H1 (cell line): ENCODE measurements at regions not wholly inside any gene's neighbourhood (a gene's known extent, or its start where the extent isn't known, plus 50 kb on each side); places are given as distances from the start of the nearest gene placed in this dataset.

Experiments
- CTCF ChIA-PET: fragments of 300-600 bp; sonication (Branson Sonifier 250); formaldehyde crosslinking; loops from one replicate; lab custom pipeline; 2021; ENCODE audit not compliant: partially characterized antibody; lab: Charles Lee
- POLR2A ChIA-PET: fragments of 300-600 bp; sonication (Branson Sonifier 250); formaldehyde crosslinking; loops from one replicate; lab custom pipeline; 2021; ENCODE audit warnings: inconsistent platforms; ENCODE audit not compliant: partially characterized antibody; lab: Charles Lee
- DNase-seq, 2 experiments: peaks; one replicate each; pipeline versions ENCODE4 v3.0.0 to v3.0.0-alpha.2; 2010 to 2022; ENCODE audit warnings: low spot score in 2 of 2, low read depth in 1 of 2, mixed read lengths in 1 of 2
- FAIRE-seq: peaks from 2 replicates; lab custom pipeline; 2011; peaks lifted over from hg19 to GRCh38; lab: Jason Lieb, UNC
- H2AFZ ChIP-seq: 2 replicates; pipeline ENCODE4 v1.8.1; 2012; ENCODE audit warnings: low read length, inconsistent platforms
- H2AK5ac ChIP-seq: 2 replicates; pipeline ENCODE4 v1.6.1; 2013; ENCODE audit warnings: low read depth, low read length
- H2BK120ac ChIP-seq: replicated peaks from 2 replicates; pipeline ENCODE3; 2013; ENCODE audit warnings: low read depth, low read length, inconsistent platforms
- H2BK12ac ChIP-seq: 2 replicates; pipeline ENCODE4 v1.6.1; 2013; ENCODE audit warnings: low read depth, low read length
- H2BK15ac ChIP-seq: 2 replicates; pipeline ENCODE4 v1.6.1; 2013; ENCODE audit warnings: low read length
- H2BK20ac ChIP-seq: 2 replicates; pipeline ENCODE4 v1.6.1; 2013; ENCODE audit warnings: low read length
- H2BK5ac ChIP-seq: 2 replicates; pipeline ENCODE4 v1.6.1; 2013; ENCODE audit warnings: low read depth, low read length
- H3K14ac ChIP-seq: 2 replicates; pipeline ENCODE4 v1.6.1; 2013; ENCODE audit warnings: inconsistent platforms; ENCODE audit not compliant: insufficient read length
- H3K18ac ChIP-seq: 2 replicates; pipeline ENCODE4 v1.6.1; 2013; ENCODE audit warnings: low read length; ENCODE audit errors: extremely low read depth
- H3K23ac ChIP-seq: 2 replicates; pipeline ENCODE4 v1.6.1; 2013; ENCODE audit warnings: inconsistent platforms; ENCODE audit not compliant: insufficient read length
- H3K23me2 ChIP-seq: 2 replicates; pipeline ENCODE4 v1.6.1; 2013; ENCODE audit warnings: low read depth, low read length
- H3K27ac ChIP-seq: 2 replicates; pipeline ENCODE4 v1.6.1; 2011; ENCODE audit warnings: low read depth, low read length, inconsistent platforms
- H3K27me3 ChIP-seq, 4 experiments: replicated peaks in 1 of 4; 1 replicate in 1 of 4; 2 replicates in 3 of 4; pipeline versions ENCODE4 v1.6.1 to v1.8.1; 2011 to 2013; ENCODE audit warnings: low read length in 3 of 4, mild to moderate bottlenecking in 3 of 4, inconsistent platforms in 2 of 4, mixed read lengths in 2 of 4, moderate library complexity in 1 of 4; ENCODE audit not compliant: control insufficient read depth in 3 of 4, insufficient read depth in 3 of 4; ENCODE audit errors: extremely low read depth in 1 of 4
- H3K36me3 ChIP-seq, 4 experiments: 2 replicates each; pipeline versions ENCODE4 v1.6.1 to v1.8.1; 2011 to 2013; ENCODE audit warnings: mild to moderate bottlenecking in 4 of 4, low read length in 3 of 4, moderate library complexity in 2 of 4, control low read depth in 1 of 4, inconsistent platforms in 1 of 4; ENCODE audit not compliant: insufficient read depth in 4 of 4, control insufficient read depth in 2 of 4
- H3K4ac ChIP-seq: replicated peaks from 2 replicates; pipeline ENCODE3; 2013; ENCODE audit warnings: low read length, low read depth, mixed read lengths, inconsistent platforms; ENCODE audit not compliant: insufficient read length
- H3K4me1 ChIP-seq, 4 experiments: replicated peaks in 1 of 4; 1 replicate in 1 of 4; 2 replicates in 3 of 4; pipeline versions ENCODE4 v1.6.1 to v1.8.1; 2011 to 2013; ENCODE audit warnings: low read length in 3 of 4, inconsistent platforms in 2 of 4, mixed read lengths in 1 of 4; ENCODE audit not compliant: insufficient read depth in 4 of 4, control insufficient read depth in 3 of 4
- H3K4me2 ChIP-seq, 2 experiments: 2 replicates each; pipeline versions ENCODE4 v1.6.1 to v1.8.1; 2011 to 2013; ENCODE audit warnings: low read depth in 2 of 2, low read length in 2 of 2, control low read depth in 1 of 2, inconsistent platforms in 1 of 2, mild to moderate bottlenecking in 1 of 2; ENCODE audit not compliant: insufficient read depth in 1 of 2
- H3K4me3 ChIP-seq, 4 experiments: fragments of 200-600, 300-600 bp in 1 of 4; sonication (generic), shearing (Covaris generic), sonication (Bioruptor Twin) in 1 of 4; 2 replicates each; pipeline versions ENCODE4 v1.5.1 to v1.8.1; 2011 to 2016; ENCODE audit warnings: low read length in 4 of 4, low read depth in 3 of 4, control low read depth in 2 of 4, inconsistent platforms in 2 of 4, mild to moderate bottlenecking in 2 of 4, mixed read lengths in 1 of 4, moderate library complexity in 1 of 4; ENCODE audit not compliant: insufficient read depth in 2 of 4; ENCODE audit errors: extremely low read depth in 1 of 4
- H3K56ac ChIP-seq: replicated peaks from 2 replicates; pipeline ENCODE3; 2013; ENCODE audit warnings: low read depth, mild to moderate bottlenecking, mixed read lengths, low read length, inconsistent platforms; ENCODE audit not compliant: insufficient read length
- H3K79me1 ChIP-seq: 2 replicates; pipeline ENCODE4 v1.6.1; 2013; ENCODE audit warnings: low read depth, low read length, control low read depth
- H3K79me2 ChIP-seq, 2 experiments: 2 replicates each; pipeline versions ENCODE4 v1.6.1 to v1.8.1; 2012 to 2013; ENCODE audit warnings: low read length in 2 of 2, mild to moderate bottlenecking in 2 of 2, inconsistent platforms in 1 of 2; ENCODE audit not compliant: insufficient read depth in 2 of 2, control insufficient read depth in 1 of 2
- H3K9ac ChIP-seq, 4 experiments: replicated peaks in 1 of 4; 1 replicate in 1 of 4; 2 replicates in 3 of 4; pipeline versions ENCODE4 v1.6.1 to v1.8.1; 2011 to 2013; ENCODE audit warnings: low read depth in 3 of 4, low read length in 3 of 4, control low read depth in 2 of 4, mild to moderate bottlenecking in 2 of 4, moderate library complexity in 2 of 4, inconsistent platforms in 1 of 4; ENCODE audit errors: extremely low read depth in 1 of 4
- H3K9me3 ChIP-seq, 2 experiments: 2 replicates each; pipeline versions ENCODE4 v1.6.1 to v1.8.1; 2012 to 2013; ENCODE audit warnings: mild to moderate bottlenecking in 2 of 2, moderate library complexity in 2 of 2, control low read depth in 1 of 2, inconsistent platforms in 1 of 2, low read depth in 1 of 2, low read length in 1 of 2, mixed read lengths in 1 of 2; ENCODE audit not compliant: insufficient read depth in 2 of 2
- H4K20me1 ChIP-seq, 2 experiments: replicated peaks in 1 of 2; 2 replicates each; pipeline versions ENCODE3 to v1.8.1; 2011 to 2013; ENCODE audit warnings: inconsistent platforms in 2 of 2, low read length in 2 of 2, mild to moderate bottlenecking in 1 of 2; ENCODE audit not compliant: insufficient read depth in 2 of 2, control insufficient read depth in 1 of 2
- H4K5ac ChIP-seq: 2 replicates; pipeline ENCODE4 v1.6.1; 2013; ENCODE audit warnings: low read length, low read depth, mixed read lengths, inconsistent platforms; ENCODE audit not compliant: insufficient read length
- H4K8ac ChIP-seq: 2 replicates; pipeline ENCODE4 v1.8.0; 2013; ENCODE audit warnings: mild to moderate bottlenecking, moderate library complexity, low read length, inconsistent platforms; ENCODE audit not compliant: insufficient read depth; ENCODE audit errors: extremely low read depth
- H4K91ac ChIP-seq: replicated peaks from 2 replicates; pipeline ENCODE3; 2013; ENCODE audit warnings: low read length, mixed read lengths, inconsistent platforms; ENCODE audit not compliant: insufficient read length
- JUND ChIP-seq: IDR thresholded peaks from 2 replicates; pipeline ENCODE4 v1.6.1; 2011; ENCODE audit warnings: mild to moderate bottlenecking, improper control_type of control experiment, low read length
- SP1 ChIP-seq: IDR thresholded peaks from 2 replicates; pipeline ENCODE4 v1.6.1; 2011; ENCODE audit warnings: low read depth, low read length
- WGBS, 2 experiments: shearing (Covaris generic) in 1 of 2; methylation state at CpG; one replicate each; pipeline versions ENCODE4 v1.1.6 to v1.1.7; 2013 to 2015; ENCODE audit warnings: low lambda C conversion rate in 2 of 2, mixed read lengths in 2 of 2, inconsistent platforms in 1 of 2, low coverage in 1 of 2, missing lambda C conversion rate in 1 of 2; ENCODE audit not compliant: insufficient replicate concordance in 2 of 2, insufficient coverage in 1 of 2, insufficient read length in 1 of 2; ENCODE audit errors: extremely low coverage in 1 of 2, missing lambda C conversion rate in 1 of 2; 5-methylcytosine and 5-hydroxymethylcytosine counted together

- peak overlapping the region; percentile 93 for H2AFZ ChIP-seq
- no peaks in the 10 kb centered on the region for H3K36me3 ChIP-seq
- no peaks in the 10 kb centered on the region for H3K27me3 ChIP-seq
- no peaks in the 10 kb centered on the region for H3K79me1 ChIP-seq
- CTCF ChIA-PET: interaction anchor here (0.7 kb wide), 1 partner anchor 192 kb away, joined by 3 read pairs; no protein-coding TSS in a partner anchor
- peak overlapping the region; percentile 51 for H3K14ac ChIP-seq
- H2AK5ac ChIP-seq: no peak overlapping the region
- no peak overlapping the region for H3K23ac ChIP-seq
- no peaks in the 10 kb centered on the region for H3K4me1 ChIP-seq
- WGBS, 2 experiments: 88% methylated on average over 12 of the region's 12 CpGs; no CpG with 5 or more reads in 1 of the 2 experiments
- H4K8ac ChIP-seq: no peak overlapping the region
- H4K91ac ChIP-seq: no peak overlapping the region
- H3K4me2 ChIP-seq: no peak overlapping the region
- H3K79me2 ChIP-seq: no peaks in the 10 kb centered on the region
- TF ChIP-seq SP1 (no peak), JUND (no peak)
- H3K9ac ChIP-seq: no peak overlapping the region
- H3K9me3 ChIP-seq: no peaks in the 10 kb centered on the region
- FAIRE-seq (no peak), DNase-seq (no peak)
- no peak overlapping the region for H2BK20ac ChIP-seq
- H2BK12ac ChIP-seq: peak overlapping the region; percentile 83; the same call in 1 of the 2 replicates
- H2BK120ac ChIP-seq: no peak overlapping the region
- H3K4ac ChIP-seq: no peak overlapping the region
- no peak overlapping the region for H3K4me3 ChIP-seq
- H3K23me2 ChIP-seq: no peaks in the 10 kb centered on the region
- H2BK5ac ChIP-seq: no peak overlapping the region
- no peaks in the 10 kb centered on the region for H4K20me1 ChIP-seq
- H3K18ac ChIP-seq: no peak overlapping the region
- H2BK15ac ChIP-seq: no peak overlapping the region
- no peak overlapping the region for H4K5ac ChIP-seq
- no peak overlapping the region for H3K56ac ChIP-seq
- POLR2A ChIA-PET: no interaction called here
- no peak overlapping the region for H3K27ac ChIP-seq
Measured at GRCh38 chr4:79623021-79623870, 215.2 kb upstream of the GK2 start.
